Heart left ventricle (tissue), 16 donors: ENCODE measurements at regions not wholly inside any gene's neighbourhood (a gene's known extent, or its start where the extent isn't known, plus 50 kb on each side); places are given as distances from the start of the nearest gene placed in this dataset.

Experiments used
- ATAC-seq, 4 donors: fragments of 200-7000 bp; cut with Tn5 transposase; one replicate each; pipeline ENCODE4 v1.9.1; 2020 to 2022; ENCODE audit warnings: moderate library complexity in 4 of 4, mild to moderate bottlenecking in 3 of 4, moderate number of reproducible peaks in 1 of 4
- DNase-seq, 5 donors: peaks; one replicate each; pipeline ENCODE4 v3.0.0-alpha.2; 2020
- H3K27ac ChIP-seq, 12 donors: fragments of 200-600 bp; sonication (generic) in 4 of 12; one replicate each; pipeline versions ENCODE4 v1.5.0 to v1.8.0; 2016 to 2022; ENCODE audit warnings: mild to moderate bottlenecking in 2 of 12
- H3K27me3 ChIP-seq, 9 donors: fragments of 200-600 bp; sonication (generic) in 2 of 9; one replicate each; pipeline versions ENCODE4 v1.5.1 to v1.8.0; 2016 to 2022; ENCODE audit warnings: mild to moderate bottlenecking in 3 of 9
- H3K36me3 ChIP-seq, 9 donors: fragments of 200-600 bp; sonication (generic) in 2 of 9; one replicate each; pipeline versions ENCODE4 v1.5.0 to v1.8.0; 2018 to 2022; ENCODE audit warnings: mild to moderate bottlenecking in 2 of 9
- H3K4me1 ChIP-seq, 12 donors: fragments of 200-600 bp; sonication (generic) in 4 of 12; one replicate each; pipeline versions ENCODE4 v1.5.0 to v1.8.0; 2016 to 2022; ENCODE audit warnings: mild to moderate bottlenecking in 3 of 12
- H3K4me3 ChIP-seq, 12 donors: fragments of 200-600 bp; sonication (generic) in 4 of 12; one replicate each; pipeline versions ENCODE4 v1.5.0 to v1.8.0; 2017 to 2022; ENCODE audit warnings: mild to moderate bottlenecking in 9 of 12, moderate library complexity in 4 of 12
- H3K9me3 ChIP-seq, 12 donors: fragments of 200-600 bp; sonication (generic) in 4 of 12; one replicate each; pipeline versions ENCODE4 v1.5.0 to v1.8.0; 2016 to 2022; ENCODE audit warnings: mild to moderate bottlenecking in 1 of 12
- CTCF ChIP-seq, 12 donors: fragments of 200-600 bp; sonication (generic) in 4 of 12; IDR thresholded peaks; one replicate each; pipeline versions ENCODE4 v1.5.0 to v1.8.0; 2018 to 2022; ENCODE audit warnings: antibody characterized with exemption in 12 of 12, mild to moderate bottlenecking in 5 of 12
- POLR2A ChIP-seq, 2 donors: fragments of 450-650 bp; IDR thresholded peaks; one replicate each; pipeline ENCODE4 v1.6.1; 2017; ENCODE audit warnings: antibody characterized with exemption in 2 of 2, mild to moderate bottlenecking in 2 of 2, moderate library complexity in 2 of 2
- WGBS, 4 donors: extraction: QIAGEN DNeasy Blood & Tissue Kit in 2 of 4; methylation state at CpG; one replicate each; pipeline versions ENCODE4 v1.1.5 to v1.1.7; 2013 to 2018; 5-methylcytosine and 5-hydroxymethylcytosine counted together
- intact Hi-C, 10 donors: fragments of 100-400 bp; cut with DNase I; formaldehyde crosslinking; loops; one replicate each; pipeline versions ENCODE4 v1.11.1 to v1.14.2; 2022
- donor health status: ischemic (EF 13 %, LVEDD 7.1; RV severe dilation, severe dysfunction).
- donor health status: healthy with polysubstance abuse.
- donor health status: DM: no; HTN: yes; CAD: no.
- donor health status: DM: no; HTN: no; CAD: no.
- donor health status: ischemic (EF 25% LVEDD 6.9; RV normal size, moderate dysfunction).
- donor health status: ischemic (EF 25% LVEDD 5.7; RV mildly dilated, moderate dysfunction).
- donor health status: healthy.
- donor health status: DM: yes; HTN: yes; CAD: no.
- donor health status: ischemic (EF 35%, LVEDD 5.7; RV mildly dilated, moderate dysfunction).
- donor health status: nonischemic (EF 11% LVEDD 7.7; RV severe dilation, severe dysfunction).
- donor health status: DM: yes; HTN: yes; CAD: no.
- donor health status: PGD.
- donor health status: ischemic (EF 29% LVEDD 5.4; RV normal size, mild dysfunction).
- donor health status: nonischemic (EF 23%, LVEDD 6.1; RV moderate dilation, normal function).

DNA sequence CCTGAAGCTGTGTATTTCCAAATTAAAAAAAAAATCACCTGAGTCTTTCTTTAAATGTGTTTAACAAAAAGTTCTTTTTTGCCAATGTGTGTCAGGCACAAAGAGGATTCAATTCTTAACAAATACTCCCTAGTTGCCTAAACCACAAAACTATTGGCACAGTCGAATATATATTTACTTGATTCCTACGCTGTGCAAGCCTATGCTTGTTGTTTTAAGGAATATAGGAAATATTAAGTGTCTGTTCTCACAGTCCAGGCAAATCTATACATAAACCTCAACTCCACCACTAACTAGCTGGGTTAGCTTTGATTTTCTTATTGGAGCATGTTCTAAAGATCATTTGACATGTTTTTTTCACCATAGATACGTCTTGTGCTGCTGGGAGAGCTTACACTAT lies 571.0 kb downstream of the PYDC2 start:
- WGBS, 4 donors = 82 to 86% (median 85%) methylated on average over 3 of the region's 3 CpGs
- H3K4me3 ChIP-seq = no peak overlapping the region
- DNase-seq (no peak), ATAC-seq (no peak)
- H3K27me3 ChIP-seq = no peaks in the 10 kb centered on the region
- H3K9me3 ChIP-seq = no peaks in the 10 kb centered on the region
- TF ChIP-seq POLR2A (IDR thresholded peaks at IDR 0.05) (no peak), CTCF (IDR thresholded peaks at IDR 0.05) (no peak)
- no peak overlapping the region for H3K27ac ChIP-seq
- no peaks in the 10 kb centered on the region for H3K4me1 ChIP-seq
- no peaks in the 10 kb centered on the region for H3K36me3 ChIP-seq
- intact Hi-C loops = no loop called here

DNA sequence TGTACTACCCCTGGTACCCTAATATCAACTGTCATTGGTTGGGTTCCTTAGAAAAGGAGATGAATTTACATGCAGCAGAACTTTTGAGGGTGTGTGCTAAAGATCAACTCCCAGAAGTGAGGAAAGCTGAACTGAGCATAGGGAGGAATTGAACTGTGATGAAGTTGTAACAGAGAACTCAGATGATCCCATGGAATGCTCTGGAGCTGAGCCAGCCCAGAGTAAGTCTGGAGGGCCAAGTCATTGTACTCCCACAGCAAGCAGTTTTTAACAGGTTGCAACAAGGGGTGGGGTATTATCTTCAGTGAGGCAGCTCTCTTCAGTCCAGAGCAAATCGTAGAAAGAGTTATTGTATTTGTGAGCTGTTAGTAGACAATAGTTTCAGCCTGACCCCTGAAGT lies 572.3 kb downstream of the PYDC2 start:
- intact Hi-C loops = no loop called here
- H3K27ac ChIP-seq = no peak overlapping the region
- 53 to 71% (median 68%) methylated on average over 1 of the region's 1 CpG for WGBS, 4 donors
- no peaks in the 10 kb centered on the region for H3K4me1 ChIP-seq
- ATAC-seq = no peak
- H3K9me3 ChIP-seq = no peaks in the 10 kb centered on the region
- H3K27me3 ChIP-seq = no peaks in the 10 kb centered on the region
- no peak overlapping the region for H3K4me3 ChIP-seq
- no peaks in the 10 kb centered on the region for H3K36me3 ChIP-seq
- TF ChIP-seq POLR2A (IDR thresholded peaks at IDR 0.05) (no peak), CTCF (IDR thresholded peaks at IDR 0.05) (no peak)
- DNase-seq = no peak

- no peaks in the 10 kb centered on the region for H3K9me3 ChIP-seq
- 75 to 85% (median 81%) methylated on average over 3 of the region's 3 CpGs for WGBS, 4 donors
- intact Hi-C loops = no loop called here
- no peaks in the 10 kb centered on the region for H3K4me1 ChIP-seq
- DNase-seq (no peak), ATAC-seq (no peak)
- H3K27me3 ChIP-seq = no peaks in the 10 kb centered on the region
- H3K36me3 ChIP-seq = no peaks in the 10 kb centered on the region
- TF ChIP-seq CTCF (IDR thresholded peaks at IDR 0.05) = no peak
- TF ChIP-seq POLR2A (IDR thresholded peaks at IDR 0.05) = no peak
- no peak overlapping the region for H3K4me3 ChIP-seq
- no peak overlapping the region for H3K27ac ChIP-seq
These were observed 577.8 kb downstream of the PYDC2 start for GRCh38 chr3:192038726-192039125.

GRCh38 chr3:192039593-192039992 lies 578.6 kb downstream of the PYDC2 start:
- no peaks in the 10 kb centered on the region for H3K36me3 ChIP-seq
- H3K9me3 ChIP-seq = no peaks in the 10 kb centered on the region
- no peak overlapping the region for H3K27ac ChIP-seq
- no peak for ATAC-seq
- H3K4me1 ChIP-seq = no peaks in the 10 kb centered on the region
- H3K4me3 ChIP-seq = no peak overlapping the region
- TF ChIP-seq POLR2A (IDR thresholded peaks at IDR 0.05) (no peak), CTCF (IDR thresholded peaks at IDR 0.05) (no peak)
- intact Hi-C loops = no loop called here
- DNase-seq = no peak
- WGBS, 4 donors = 30 to 91% (median 80%) methylated on average over 5 of the region's 5 CpGs
- H3K27me3 ChIP-seq = no peaks in the 10 kb centered on the region
